ENCODE measurements at regions not wholly inside any gene's neighbourhood (a gene's known extent, or its start where the extent isn't known, plus 50 kb on each side); places are given as distances from the start of the nearest gene placed in this dataset.

DNA sequence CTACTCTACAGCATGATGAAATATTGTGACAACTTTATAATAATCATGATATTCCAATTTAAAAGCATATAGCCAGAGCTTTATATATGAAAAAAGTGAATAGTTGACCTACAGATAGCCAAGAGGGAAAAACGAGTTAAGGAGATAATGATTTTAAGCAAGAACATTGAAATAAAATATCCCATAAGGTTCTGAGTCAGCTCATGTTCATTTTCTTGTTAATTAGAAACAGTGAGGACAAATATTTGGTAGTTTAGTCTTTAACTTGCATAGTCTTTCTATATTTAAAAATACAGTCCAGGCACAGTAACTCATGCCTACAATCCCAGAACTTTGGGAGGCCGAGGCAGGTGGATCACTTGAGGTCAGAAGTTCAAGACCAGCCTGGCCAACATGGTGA is 55.8 kb upstream of the CDH6 start:
- no peak for DNase-seq (ENCODE audit: low read depth, low spot score)
- in situ Hi-C loops (cut with HindIII; ENCODE audit: low pct_unique_long_range_greater_than_20kb, low sequenced_read_pairs) = no loop called here

DNA sequence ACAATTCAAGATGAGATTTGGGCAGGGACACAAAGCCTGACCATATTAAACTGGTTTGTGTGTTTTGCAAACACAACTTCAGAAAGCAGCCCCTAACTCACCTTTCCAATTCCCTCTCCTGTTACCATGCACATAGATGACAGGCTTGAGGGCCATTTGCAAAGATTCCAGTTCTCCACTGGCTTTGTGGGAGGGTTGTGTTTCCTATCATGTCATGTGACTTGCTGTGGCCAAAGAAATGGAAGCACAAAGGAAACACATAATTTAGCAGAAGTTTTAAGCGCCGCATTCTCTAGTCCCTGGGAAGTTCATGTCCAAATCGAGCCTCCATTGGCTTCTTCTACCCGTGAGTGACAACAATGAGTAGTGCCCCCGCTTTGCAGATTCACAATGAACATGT is 57.9 kb upstream of the CDH6 start:
- in situ Hi-C loops (cut with HindIII; ENCODE audit: low pct_unique_long_range_greater_than_20kb, low sequenced_read_pairs) = no loop called here
- DNase-seq (ENCODE audit: low read depth, low spot score) = no peak

DNA sequence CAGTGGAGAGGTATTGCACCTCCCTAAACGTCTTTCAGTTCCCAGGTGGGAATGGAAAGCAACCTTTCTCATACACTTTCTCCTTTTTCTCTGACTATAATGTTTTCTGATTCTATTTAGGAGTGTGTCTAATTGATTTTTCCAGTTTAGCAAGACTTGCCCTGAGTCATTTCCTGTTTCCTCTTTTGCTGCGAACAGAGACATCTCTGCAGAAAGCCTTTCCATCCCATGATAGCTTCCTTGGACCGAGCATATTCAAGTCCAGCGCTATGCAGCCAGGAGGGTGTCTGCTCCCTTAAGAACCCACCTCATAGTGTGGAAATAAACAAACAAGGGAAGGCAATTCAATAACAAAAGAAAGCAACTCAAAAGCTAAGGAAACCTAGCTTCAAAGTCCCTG is 60.0 kb upstream of the CDH6 start:
- in situ Hi-C loops (cut with HindIII; ENCODE audit: low pct_unique_long_range_greater_than_20kb, low sequenced_read_pairs) = no loop called here
- peak; percentile 39 for DNase-seq (ENCODE audit: low read depth, low spot score)

DNA sequence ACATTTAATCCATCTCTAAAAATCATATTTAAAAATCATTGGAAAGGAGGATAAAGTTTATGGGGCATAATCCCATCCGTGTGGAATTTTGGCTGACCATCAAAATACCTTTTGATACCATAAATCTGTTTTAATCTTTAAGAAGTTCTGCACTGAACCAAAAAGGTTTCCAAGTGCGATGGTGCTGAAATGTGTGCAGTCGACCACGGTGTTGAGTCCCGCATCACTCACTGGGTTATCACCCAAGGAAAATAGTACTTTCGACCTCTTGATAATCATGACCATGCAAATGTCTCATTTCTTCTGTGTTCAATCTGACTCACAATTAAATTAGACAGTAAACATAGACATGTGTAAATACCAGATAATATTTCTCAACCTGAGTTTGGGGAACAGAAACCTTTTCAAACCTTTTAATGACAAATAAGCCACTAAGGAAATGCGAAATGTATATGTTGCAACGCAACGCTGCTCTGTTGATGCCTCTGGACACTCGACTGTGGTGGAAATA is 62.0 kb upstream of the CDH6 start:
- in situ Hi-C loops (cut with HindIII; ENCODE audit: low pct_unique_long_range_greater_than_20kb, low sequenced_read_pairs) = no loop called here
- DNase-seq (ENCODE audit: low read depth, low spot score) = no peak

DNA sequence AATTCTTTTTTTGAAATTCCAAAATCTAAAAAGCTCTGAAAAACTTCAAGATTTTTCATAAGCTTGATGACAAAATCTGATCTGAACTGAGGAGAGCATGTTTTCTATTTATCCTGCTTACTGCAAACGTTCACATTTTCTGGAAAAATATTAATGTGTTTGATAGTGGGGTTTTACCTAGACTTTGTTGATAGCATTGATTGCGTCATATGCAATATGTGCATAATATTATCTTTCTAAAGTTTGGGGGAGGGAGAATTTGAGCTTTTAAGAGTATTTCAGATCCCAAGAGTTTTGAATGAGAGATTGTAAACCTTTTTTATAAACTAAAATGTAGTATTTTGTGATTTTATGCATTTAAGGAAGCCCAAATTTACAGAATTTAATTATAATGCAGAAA is 62.8 kb upstream of the CDH6 start:
- in situ Hi-C loops (cut with HindIII; ENCODE audit: low pct_unique_long_range_greater_than_20kb, low sequenced_read_pairs) = no loop called here
- no peak for DNase-seq (ENCODE audit: low read depth, low spot score)

DNA sequence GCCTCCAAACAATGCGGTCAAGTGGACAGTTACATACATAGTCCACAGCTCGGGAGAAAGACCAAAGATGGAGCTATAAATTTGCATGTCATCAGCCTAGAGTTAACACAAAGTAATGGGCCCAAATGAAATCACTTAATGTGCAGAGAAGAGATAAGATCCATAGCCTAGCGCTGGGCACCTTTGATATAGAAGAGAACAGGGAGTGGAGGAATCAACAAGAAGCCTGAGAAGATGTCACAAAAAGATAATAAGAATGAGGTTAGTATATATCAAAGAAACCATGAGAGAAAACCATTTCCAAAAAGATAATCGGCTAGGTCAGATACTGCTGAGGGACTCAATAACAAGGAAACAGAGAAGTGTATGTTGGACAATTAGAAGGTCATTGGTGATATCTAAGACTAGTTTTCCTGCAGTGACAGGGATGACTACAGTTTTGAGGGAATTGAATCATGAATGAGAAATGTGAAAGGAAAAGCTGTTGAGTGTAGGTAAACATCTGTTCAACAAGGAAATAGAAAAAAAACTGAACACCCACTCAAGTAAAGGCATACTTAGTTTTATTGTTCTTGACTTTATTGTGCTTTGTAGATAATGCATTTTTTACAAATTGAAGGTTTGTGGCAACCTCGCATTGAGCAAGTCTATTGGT is 68.7 kb upstream of the CDH6 start:
- in situ Hi-C loops (cut with HindIII; ENCODE audit: low pct_unique_long_range_greater_than_20kb, low sequenced_read_pairs) = no loop called here
- no peak for DNase-seq (ENCODE audit: low read depth, low spot score)

DNA sequence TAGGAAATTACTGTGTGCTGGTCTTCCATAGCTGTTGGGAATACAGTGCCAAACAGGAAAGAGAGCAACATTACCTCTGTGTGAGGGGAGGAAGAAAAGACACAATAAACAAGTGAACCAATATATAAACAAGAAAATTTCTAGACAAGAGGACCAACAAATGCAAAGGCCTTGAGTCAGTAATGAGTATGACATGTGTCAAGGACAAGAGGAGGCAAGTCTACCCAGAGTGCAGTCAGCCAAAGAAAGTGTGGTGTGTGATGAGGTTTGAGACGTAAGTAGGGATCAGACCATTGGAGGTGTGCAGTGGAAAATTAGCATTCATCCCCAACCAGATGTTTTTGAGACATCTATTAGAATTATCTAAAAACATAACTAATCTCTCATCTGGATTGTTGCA is 69.5 kb upstream of the CDH6 start:
- in situ Hi-C loops (cut with HindIII; ENCODE audit: low pct_unique_long_range_greater_than_20kb, low sequenced_read_pairs) = no loop called here

DNA sequence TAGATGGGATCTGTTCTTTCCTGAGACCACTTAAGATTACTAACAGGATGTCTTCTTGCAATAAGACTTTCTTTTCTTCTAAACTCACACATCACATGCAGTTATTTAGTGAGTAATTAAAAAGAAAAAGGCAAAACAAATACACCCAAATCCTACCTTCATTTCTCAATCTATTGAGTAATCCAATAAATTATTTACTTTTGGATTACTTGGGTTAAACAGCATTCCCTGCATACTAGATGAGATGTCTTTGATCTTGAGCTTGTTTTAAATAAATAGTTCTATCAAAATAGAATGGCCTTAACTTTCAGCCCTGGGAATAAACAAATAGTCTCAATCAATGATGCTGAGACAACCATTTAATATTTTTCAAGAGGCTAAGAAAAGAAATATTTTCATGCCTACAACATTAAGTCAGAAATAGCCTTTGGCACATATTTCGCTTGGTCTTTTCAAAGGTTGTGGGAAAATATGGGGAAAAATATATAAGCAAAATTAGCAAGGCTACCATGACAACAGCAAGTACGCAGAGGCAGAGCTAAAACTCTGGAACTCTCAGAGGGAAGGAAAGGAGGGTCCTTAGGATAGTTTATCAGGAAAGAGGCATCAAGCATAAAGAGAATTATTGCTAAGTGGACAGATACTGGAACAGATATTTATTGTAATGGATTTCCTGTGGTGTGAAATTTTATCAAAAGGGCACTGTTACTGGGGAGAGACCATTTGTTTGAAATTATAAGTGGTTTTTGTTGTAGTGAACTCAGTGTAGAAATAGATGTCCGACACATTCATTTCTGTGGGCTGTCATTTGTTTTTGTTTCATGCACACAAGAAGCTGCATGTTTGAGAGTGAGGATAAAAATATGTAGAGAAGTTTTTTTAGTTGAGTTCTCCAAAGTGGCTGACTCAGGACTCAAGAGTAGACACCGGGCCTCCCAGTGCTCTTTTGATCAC is 70.2 kb upstream of the CDH6 start:
- DNase-seq (ENCODE audit: low read depth, low spot score) = peak; percentile 60
- in situ Hi-C loops (cut with HindIII; ENCODE audit: low pct_unique_long_range_greater_than_20kb, low sequenced_read_pairs) = no loop called here

More for the DNA sequence above, 69.5 kb upstream of the CDH6 start:
- DNase-seq (ENCODE audit: low read depth, low spot score) = no peak

DNA sequence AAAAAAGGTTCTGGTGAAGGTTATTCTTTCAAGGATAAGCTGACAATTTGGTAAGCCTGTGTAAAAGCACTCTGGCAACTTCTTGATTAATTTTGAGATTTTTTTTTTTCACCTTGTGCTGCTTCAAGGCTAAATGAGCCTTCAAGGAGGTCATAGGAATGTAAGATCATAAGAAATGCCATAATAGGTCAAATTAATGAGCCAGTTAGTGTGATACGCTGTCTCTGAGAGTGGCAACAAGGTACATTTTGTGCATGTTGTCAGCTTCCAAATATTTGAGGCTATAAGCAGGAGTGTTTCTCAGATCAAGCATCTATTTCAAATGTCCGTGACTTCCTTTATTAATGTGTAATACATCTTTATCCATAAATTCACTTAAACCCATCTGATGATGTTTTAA is 72.3 kb upstream of the CDH6 start:
- DNase-seq (ENCODE audit: low read depth, low spot score) = no peak
- in situ Hi-C loops (cut with HindIII; ENCODE audit: low pct_unique_long_range_greater_than_20kb, low sequenced_read_pairs) = no loop called here

DNA sequence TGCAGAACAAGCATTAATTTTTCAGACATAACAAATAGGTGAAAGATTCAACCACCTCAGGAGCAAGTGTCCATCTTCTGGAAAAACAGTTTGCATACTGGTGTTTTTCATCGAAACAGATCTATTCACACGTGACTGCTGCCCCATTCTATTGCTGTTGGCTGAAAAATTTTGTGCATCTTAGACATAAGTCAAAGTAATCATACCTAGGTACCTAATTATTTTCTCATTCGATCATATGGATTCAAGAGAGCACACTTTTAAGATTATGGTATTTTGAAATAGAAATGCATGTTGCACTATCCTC is 72.9 kb upstream of the CDH6 start:
- in situ Hi-C loops (cut with HindIII; ENCODE audit: low pct_unique_long_range_greater_than_20kb, low sequenced_read_pairs) = no loop called here
- DNase-seq (ENCODE audit: low read depth, low spot score) = no peak

DNA sequence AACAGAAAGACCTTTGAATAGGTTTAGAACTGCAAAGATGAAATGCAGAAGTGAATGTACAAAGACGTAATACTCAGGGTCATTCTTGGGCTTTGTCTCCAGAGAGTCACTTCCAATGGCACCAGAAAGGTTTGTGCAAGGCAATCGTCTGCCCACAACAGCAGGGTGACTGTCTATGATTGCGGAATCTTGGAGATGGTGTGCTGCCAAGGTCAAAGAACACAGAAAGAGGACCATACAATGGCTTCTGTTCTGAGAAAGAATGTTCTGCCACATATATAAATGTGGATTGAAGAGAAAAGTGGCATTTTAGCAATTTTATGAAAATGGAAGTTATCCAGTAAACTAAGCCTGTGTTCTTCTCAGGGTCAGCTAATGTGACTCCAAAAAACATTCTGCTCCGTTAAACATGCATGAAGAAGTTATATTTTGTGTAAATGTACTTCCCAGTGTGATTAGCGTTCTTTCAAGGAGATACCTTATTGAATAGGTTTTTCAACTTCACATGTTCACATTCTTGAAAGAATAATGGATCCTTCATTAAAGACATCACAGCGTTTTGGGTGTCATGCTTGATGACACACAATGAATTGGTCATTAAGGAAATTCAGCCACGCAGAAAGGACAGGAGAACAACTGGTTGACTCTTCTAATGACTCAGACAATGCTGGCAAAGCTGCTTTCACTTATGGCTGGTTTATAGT is 73.4 kb upstream of the CDH6 start:
- no peak for DNase-seq (ENCODE audit: low read depth, low spot score)
- in situ Hi-C loops (cut with HindIII; ENCODE audit: low pct_unique_long_range_greater_than_20kb, low sequenced_read_pairs) = no loop called here

DNA sequence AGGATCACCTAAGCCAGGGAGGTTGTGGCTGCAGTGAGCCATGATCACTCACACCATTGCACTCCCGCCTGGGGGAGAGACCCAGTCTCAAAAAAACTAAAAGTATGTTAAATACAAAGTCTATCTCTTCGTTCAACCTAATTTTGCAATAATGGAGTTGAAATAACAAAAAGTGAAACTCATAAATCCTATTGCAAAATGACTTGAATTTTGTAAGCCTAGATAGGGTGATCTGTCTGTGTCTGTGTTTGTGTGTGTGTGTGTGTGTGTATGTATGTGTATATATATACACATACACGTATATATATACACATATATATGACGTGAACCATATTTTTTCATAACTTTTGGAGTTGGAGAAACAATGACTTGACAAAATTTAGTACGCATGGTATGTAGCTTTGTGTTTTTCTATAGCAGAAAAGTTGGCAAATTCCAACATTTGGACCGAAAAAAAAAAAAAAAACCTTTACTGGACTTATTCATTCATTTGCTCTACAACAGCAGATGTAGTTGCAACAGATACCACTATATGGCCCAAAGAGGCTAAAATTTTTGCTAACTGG is 76.9 kb upstream of the CDH6 start:
- DNase-seq (ENCODE audit: low read depth, low spot score) = no peak
- in situ Hi-C loops (cut with HindIII; ENCODE audit: low pct_unique_long_range_greater_than_20kb, low sequenced_read_pairs) = no loop called here

DNA sequence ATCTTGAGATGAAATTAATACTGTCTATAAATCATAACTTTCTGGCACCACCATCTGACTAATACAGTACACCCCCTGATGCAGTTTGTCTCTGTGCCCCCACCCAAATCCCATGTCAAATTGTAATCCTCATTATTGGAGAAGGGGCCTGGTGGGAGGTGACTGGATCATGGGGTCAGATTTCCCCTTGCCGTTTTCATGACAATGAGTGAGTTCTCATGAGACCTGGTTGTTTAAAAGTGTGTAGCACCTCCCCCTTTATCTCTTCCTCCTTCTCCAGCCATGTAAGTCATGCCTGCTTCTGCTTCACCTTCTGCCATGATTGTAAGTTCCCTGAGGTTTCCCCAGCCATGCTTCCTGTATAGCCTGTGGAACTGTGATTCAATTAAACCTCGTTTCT is 78.7 kb upstream of the CDH6 start:
- DNase-seq (ENCODE audit: low read depth, low spot score) = no peak
- in situ Hi-C loops (cut with HindIII; ENCODE audit: low pct_unique_long_range_greater_than_20kb, low sequenced_read_pairs) = no loop called here

DNA sequence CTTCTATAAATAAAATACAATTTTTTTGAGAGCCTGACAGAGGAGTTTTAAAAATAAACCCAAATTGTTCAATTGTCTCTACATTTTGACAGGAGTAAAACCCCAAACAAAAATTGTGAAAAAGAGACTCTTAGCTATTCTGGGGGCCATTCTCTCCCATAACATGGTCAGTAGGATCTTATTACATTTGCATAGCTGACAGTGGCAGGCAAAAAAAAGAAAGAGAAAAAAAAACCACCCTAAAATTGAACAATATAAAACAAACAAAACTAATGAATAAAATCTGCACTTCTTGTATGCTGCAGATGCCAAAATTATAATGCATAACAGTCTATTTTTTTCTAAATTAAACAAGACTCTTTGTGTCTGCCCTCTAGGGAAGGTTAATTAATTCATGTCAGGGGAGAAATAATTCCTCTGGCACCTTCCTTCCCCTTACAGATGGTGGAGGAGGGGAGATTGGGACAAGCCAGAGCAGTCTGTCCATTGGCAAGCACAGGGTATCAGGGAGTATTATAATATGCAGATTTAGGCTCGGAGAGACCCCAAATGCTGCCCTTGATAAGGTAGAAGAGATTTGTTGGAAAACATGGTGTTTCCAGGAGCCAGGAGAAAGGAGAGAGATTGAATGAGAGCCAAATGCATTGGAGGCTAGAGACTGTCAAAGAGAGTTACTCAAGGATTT is 79.7 kb upstream of the CDH6 start:
- no peak for DNase-seq (ENCODE audit: low read depth, low spot score)
- in situ Hi-C loops (cut with HindIII; ENCODE audit: low pct_unique_long_range_greater_than_20kb, low sequenced_read_pairs) = no loop called here

DNA sequence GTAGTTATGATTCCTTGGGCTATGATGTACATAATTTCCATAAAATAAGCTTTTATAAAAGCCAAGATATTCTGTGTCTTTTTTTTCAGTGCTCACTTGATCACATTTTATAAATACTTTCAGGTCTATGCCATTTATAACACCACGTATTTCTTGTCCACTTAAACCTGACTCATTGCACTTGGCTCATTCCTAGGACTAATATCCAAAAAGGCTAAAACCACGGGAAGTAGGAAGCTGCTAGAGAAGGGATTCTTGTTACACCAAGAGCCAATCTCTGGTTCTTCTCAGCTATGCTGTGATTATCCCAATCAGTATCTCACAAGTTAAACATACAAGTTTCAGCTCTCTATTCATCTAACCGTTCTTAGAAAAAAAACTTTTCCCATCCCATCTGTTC is 80.4 kb upstream of the CDH6 start:
- in situ Hi-C loops (cut with HindIII; ENCODE audit: low pct_unique_long_range_greater_than_20kb, low sequenced_read_pairs) = no loop called here
- DNase-seq (ENCODE audit: low read depth, low spot score) = no peak

DNA sequence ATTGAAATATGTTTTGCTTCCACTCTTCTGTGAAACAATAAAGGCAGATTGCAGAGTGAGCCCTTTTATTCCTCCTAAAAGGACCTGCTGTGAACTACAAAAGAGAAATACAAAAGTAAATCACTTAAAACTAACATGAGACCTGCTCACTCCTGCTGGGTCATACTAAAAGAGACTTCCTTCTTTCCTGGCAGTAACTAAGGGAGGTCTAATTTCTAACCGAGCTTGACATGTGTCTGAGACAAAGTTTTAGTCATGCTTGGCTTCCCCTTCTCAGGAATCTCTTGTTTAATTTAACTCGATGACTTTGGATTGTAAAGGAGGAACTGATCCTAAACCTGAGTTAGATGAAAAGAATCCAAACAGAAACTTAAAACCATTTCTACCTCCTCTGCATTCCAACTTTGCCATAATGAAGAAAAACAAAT is 86.4 kb upstream of the CDH6 start:
- in situ Hi-C loops (cut with HindIII; ENCODE audit: low pct_unique_long_range_greater_than_20kb, low sequenced_read_pairs) = no loop called here

DNA sequence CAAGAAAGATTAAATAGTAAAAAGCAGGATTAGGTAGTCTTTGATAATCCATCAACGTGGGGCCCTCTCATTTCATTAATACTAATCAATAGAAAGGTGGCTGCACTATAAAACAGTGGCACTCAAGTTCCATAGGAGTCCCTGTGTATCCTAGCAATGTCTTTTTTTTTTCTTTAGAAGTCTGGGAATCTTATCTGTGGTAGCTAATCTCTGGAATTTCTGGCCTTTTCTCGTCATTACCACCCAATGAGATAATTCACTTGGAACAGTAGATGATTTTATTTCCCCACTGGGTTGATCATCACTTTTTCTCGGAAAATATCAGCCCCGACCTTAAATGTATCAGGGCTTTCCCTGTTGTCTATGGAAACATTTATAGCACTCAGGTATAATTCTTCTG is 86.8 kb upstream of the CDH6 start:
- no peak for DNase-seq (ENCODE audit: low read depth, low spot score)
- in situ Hi-C loops (cut with HindIII; ENCODE audit: low pct_unique_long_range_greater_than_20kb, low sequenced_read_pairs) = no loop called here

More for the DNA sequence above, 86.4 kb upstream of the CDH6 start:
- DNase-seq (ENCODE audit: low read depth, low spot score) = no peak

DNA sequence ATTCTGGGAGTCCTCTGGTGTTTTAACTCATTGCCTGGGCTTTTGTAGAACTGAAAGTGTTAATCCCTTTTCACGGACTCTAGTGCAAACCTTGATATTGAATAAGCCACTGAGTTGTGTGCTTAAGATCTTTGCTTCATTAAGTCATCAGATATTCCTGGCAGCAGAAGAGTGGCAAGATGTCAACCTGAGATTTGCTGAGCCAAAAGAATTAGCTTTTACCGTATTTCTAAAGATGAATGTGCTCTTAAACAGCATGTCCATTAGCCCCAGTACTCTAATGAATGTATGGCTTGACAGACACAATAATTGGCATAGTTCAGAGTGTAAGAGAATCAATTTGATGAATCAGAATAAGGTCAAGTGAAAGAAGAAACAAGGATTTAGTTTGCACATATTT is 87.2 kb upstream of the CDH6 start:
- no peak for DNase-seq (ENCODE audit: low read depth, low spot score)
- in situ Hi-C loops (cut with HindIII; ENCODE audit: low pct_unique_long_range_greater_than_20kb, low sequenced_read_pairs) = no loop called here

Data from SK-MEL-5 (cell line).